Ovary (tissue), 7 donors: ENCODE measurements at regions not wholly inside any gene's neighbourhood (a gene's known extent, or its start where the extent isn't known, plus 50 kb on each side); places are given as distances from the start of the nearest gene placed in this dataset.

Experiments
- DNase-seq, 5 donors: peaks; one replicate each; pipeline ENCODE4 v3.0.0-alpha.2; 2019 to 2020
- H3K27ac ChIP-seq, 2 donors: fragments of 200-600 bp; one replicate each; pipeline versions ENCODE4 v1.5.1 to v1.8.0; 2019 to 2022
- H3K27me3 ChIP-seq: fragments of 200-600 bp; one replicate; pipeline ENCODE4 v1.8.0; 2022
- H3K36me3 ChIP-seq: fragments of 200-600 bp; sonication (generic); one replicate; pipeline ENCODE4 v1.5.1; 2019
- H3K4me1 ChIP-seq: one replicate; pipeline ENCODE4 v1.8.1; 2013; ENCODE audit warnings: mild to moderate bottlenecking, moderate library complexity; ENCODE audit not compliant: insufficient read depth
- H3K4me3 ChIP-seq: fragments of 200-600 bp; sonication (generic); one replicate; pipeline ENCODE4 v1.5.1; 2017
- H3K9me3 ChIP-seq, 2 donors: fragments of 200-600 bp in 1 of 2; sonication (generic) in 1 of 2; one replicate each; pipeline versions ENCODE4 v1.5.1 to v1.8.1; 2013 to 2019; ENCODE audit warnings: mild to moderate bottlenecking in 1 of 2, moderate library complexity in 1 of 2
- EP300 ChIP-seq: sonication (generic); formaldehyde crosslinking; IDR thresholded peaks from one replicate; pipeline ENCODE4 v1.6.1; 2017; ENCODE audit warnings: antibody characterized with exemption
- POLR2A ChIP-seq: fragments of 450-650 bp; IDR thresholded peaks from one replicate; pipeline ENCODE4 v1.6.1; 2017; ENCODE audit warnings: antibody characterized with exemption, mild to moderate bottlenecking, moderate library complexity
- WGBS, 3 donors: extraction: QIAGEN DNeasy Blood & Tissue Kit in 1 of 3; methylation state at CpG; one replicate each; pipeline versions ENCODE4 v1.1.5 to v1.1.7; 2013 to 2017; 5-methylcytosine and 5-hydroxymethylcytosine counted together
- intact Hi-C, 4 donors: fragments of 100-400 bp; cut with DNase I; formaldehyde crosslinking; loops; one replicate each; pipeline versions ENCODE4 v1.11.0 to v1.15.1; 2022 to 2023
- TF ChIP-seq, protein P1 (sequence below), 3 donors: fragments of 450-650 bp in 2 of 3; fragments of 200-600 bp in 1 of 3; IDR thresholded peaks; one replicate each; pipeline versions ENCODE4 v1.5.1 to v1.8.0; 2016 to 2022; ENCODE audit warnings: antibody characterized with exemption in 3 of 3, mild to moderate bottlenecking in 1 of 3
- donor health status: DM: no; HTN: no; CAD: no; lungs with moderate emphysema.
- donor health status: DM: no; HTN: no; CAD: no.
- donor health status: Bipolar disorder and iron deficiency.
- donor health status: DM: no; HTN: no; CAD: no.
- donor health status: DM: yes; HTN: yes; CAD: no.

DNA sequence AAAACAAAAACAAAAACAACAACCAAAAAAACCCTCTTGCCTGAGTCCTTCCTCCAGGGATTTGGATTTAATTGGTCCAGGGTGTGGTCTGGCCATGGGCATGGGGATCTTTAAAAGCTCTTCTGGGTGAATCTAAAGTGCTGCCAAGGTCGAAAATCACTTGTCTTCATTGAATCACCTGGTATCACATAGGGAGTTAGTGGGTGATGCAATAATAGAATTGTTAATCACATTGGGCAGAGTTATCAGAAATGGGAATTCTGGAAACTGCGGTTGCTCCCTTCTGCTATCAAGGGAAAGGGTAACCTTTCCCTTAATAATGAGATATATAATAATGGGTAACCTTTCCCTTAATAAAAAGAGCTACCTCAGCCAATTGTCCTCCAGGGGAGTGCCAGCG lies 267.9 kb upstream of the KLF3 start:
- Histone ChIP-seq H3K27me3 (no peaks in the 10 kb centered on the region), H3K27ac (no peak overlapping the region), H3K4me1 (peaks cover 1% of the 10 kb centered on the region), H3K36me3 (no peaks in the 10 kb centered on the region), H3K4me3 (no peak overlapping the region), H3K9me3 (no peaks in the 10 kb centered on the region)
- 81 to 89% (median 86%) methylated on average over 3 of the region's 3 CpGs for WGBS, 3 donors
- DNase-seq = no peak
- intact Hi-C loops = no loop called here
- no peak for TF ChIP-seq EP300
- TF ChIP-seq, protein P1, sequence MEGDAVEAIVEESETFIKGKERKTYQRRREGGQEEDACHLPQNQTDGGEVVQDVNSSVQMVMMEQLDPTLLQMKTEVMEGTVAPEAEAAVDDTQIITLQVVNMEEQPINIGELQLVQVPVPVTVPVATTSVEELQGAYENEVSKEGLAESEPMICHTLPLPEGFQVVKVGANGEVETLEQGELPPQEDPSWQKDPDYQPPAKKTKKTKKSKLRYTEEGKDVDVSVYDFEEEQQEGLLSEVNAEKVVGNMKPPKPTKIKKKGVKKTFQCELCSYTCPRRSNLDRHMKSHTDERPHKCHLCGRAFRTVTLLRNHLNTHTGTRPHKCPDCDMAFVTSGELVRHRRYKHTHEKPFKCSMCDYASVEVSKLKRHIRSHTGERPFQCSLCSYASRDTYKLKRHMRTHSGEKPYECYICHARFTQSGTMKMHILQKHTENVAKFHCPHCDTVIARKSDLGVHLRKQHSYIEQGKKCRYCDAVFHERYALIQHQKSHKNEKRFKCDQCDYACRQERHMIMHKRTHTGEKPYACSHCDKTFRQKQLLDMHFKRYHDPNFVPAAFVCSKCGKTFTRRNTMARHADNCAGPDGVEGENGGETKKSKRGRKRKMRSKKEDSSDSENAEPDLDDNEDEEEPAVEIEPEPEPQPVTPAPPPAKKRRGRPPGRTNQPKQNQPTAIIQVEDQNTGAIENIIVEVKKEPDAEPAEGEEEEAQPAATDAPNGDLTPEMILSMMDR (IDR thresholded peaks at IDR 0.05) = no peak
- TF ChIP-seq POLR2A = no peak

DNA sequence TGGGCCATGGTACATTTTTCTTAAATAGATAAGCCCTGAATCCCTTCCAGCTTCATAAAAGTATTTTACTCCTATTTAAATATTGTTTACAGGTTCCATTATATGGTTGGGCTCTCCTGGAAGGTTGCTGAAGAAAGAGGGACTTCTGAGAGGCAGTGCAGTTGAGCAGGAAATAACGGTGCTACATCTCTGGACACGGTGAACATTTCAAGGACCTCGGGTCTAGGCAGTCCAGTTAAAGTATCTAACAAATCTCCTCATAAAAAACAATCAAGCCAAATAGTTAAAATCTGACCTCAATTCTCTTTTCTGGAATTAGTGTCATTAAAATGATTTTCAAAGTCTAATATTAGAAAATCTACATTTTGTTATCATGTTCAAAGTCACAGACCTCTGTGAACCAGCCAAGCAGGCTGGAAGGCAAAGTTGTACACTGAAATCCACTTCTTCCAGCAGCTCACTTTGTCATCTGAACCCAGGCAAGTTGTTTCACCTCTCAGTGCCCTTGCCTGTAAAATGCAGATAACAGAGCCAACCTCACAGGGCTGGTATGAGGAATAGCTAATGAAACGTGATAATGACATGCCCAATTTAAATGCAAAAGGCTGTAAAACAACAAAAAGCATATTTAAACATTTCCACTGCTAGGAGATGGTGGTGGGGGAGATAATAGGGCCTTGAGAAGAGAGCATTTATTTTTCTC lies 267.0 kb upstream of the KLF3 start:
- 29 to 44% (median 34%) methylated on average over 4 of the region's 4 CpGs for WGBS, 3 donors
- Histone ChIP-seq H3K27ac (no peak overlapping the region), H3K9me3 (no peaks in the 10 kb centered on the region), H3K36me3 (no peaks in the 10 kb centered on the region), H3K4me3 (no peak overlapping the region), H3K27me3 (no peaks in the 10 kb centered on the region), H3K4me1 (peaks cover 1% of the 10 kb centered on the region)
- TF ChIP-seq EP300 = no peak
- TF ChIP-seq POLR2A = no peak
- TF ChIP-seq, protein P1 (IDR thresholded peaks at IDR 0.05) = no peak
- intact Hi-C loops = no loop called here
- DNase-seq = no peak

DNA sequence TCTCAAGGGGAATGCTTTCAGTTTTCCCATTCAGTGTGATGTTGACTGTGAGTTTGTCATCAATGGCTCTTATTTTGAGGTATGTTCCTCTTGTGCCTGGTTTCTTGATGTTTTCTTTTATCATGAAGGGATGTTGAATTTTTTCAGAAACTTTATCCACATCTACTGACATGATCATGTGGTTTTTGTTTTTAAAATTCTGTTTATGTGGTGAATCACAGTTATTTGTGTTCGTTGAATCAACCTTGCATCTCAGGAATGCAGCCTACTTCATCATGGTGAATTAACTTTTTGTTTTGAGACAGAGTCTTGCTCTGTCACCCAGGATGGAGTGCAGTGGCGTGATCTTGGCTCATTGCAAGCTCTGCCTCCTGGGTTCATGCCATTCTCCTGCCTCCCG lies 263.1 kb upstream of the KLF3 start:
- Histone ChIP-seq H3K36me3 (no peaks in the 10 kb centered on the region), H3K27ac (no peak overlapping the region), H3K4me1 (peaks cover 1% of the 10 kb centered on the region), H3K9me3 (no peaks in the 10 kb centered on the region), H3K27me3 (no peaks in the 10 kb centered on the region), H3K4me3 (no peak overlapping the region)
- DNase-seq = no peak
- 79 to 90% (median 79%) methylated on average over 3 of the region's 3 CpGs for WGBS, 3 donors
- intact Hi-C loops = no loop called here
- TF ChIP-seq, protein P1 (IDR thresholded peaks at IDR 0.05) = no peak
- no peak for TF ChIP-seq POLR2A
- no peak for TF ChIP-seq EP300

DNA sequence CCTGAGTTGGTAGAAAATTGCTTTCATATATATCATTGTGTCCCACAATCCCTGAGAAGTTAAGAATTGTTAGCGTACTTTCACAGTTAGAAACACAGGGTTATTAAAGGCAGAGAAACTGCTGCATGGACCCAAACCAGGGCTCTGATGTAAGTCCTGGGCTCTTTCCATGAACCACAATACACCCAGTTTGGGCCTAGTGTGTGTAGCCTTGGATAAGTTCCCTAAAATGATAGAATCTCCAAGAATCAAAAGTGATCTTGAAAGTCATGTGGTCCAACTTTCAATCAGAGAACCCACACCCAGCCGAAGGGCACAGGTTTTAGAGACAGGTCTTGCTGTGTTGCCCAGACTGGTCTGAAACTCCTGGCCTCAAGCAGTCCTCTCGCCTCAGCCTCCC lies 257.8 kb upstream of the KLF3 start:
- 94 to 99% (median 98%) methylated on average over 3 of the region's 3 CpGs for WGBS, 3 donors
- TF ChIP-seq, protein P1 (IDR thresholded peaks at IDR 0.05) = no peak
- TF ChIP-seq EP300 (no peak), POLR2A (no peak)
- no peaks in the 10 kb centered on the region for H3K36me3 ChIP-seq
- no peak overlapping the region for H3K27ac ChIP-seq
- H3K4me3 ChIP-seq = no peak overlapping the region
- H3K9me3 ChIP-seq = no peaks in the 10 kb centered on the region
- DNase-seq = no peak
- no peaks in the 10 kb centered on the region for H3K4me1 ChIP-seq
- intact Hi-C loops = no loop called here
- no peaks in the 10 kb centered on the region for H3K27me3 ChIP-seq
